Spleen (tissue), 11 donors: ENCODE measurements at regions not wholly inside any gene's neighbourhood (a gene's known extent, or its start where the extent isn't known, plus 50 kb on each side); places are given as distances from the start of the nearest gene placed in this dataset.

ENCODE experiments used
- DNase-seq: peaks from one replicate; pipeline ENCODE4 v3.0.0-alpha.2; 2020
- H3K27ac ChIP-seq, 8 donors: fragments of 200-600 bp; sonication (generic) in 7 of 8; 1 replicate in 4 of 8; 2 replicates in 4 of 8; pipeline versions ENCODE4 v1.5.0 to v1.8.0; 2016 to 2021; ENCODE audit warnings: inconsistent platforms in 4 of 8, mild to moderate bottlenecking in 4 of 8, moderate library complexity in 1 of 8
- H3K27me3 ChIP-seq, 7 donors: fragments of 200-600 bp; sonication (generic) in 6 of 7; replicated peaks in 1 of 7; 1 replicate in 4 of 7; 2 replicates in 3 of 7; pipeline versions ENCODE4 v1.5.0 to v1.8.0; 2016 to 2021; ENCODE audit warnings: inconsistent platforms in 3 of 7, mild to moderate bottlenecking in 1 of 7
- H3K36me3 ChIP-seq, 6 donors: fragments of 200-600 bp; sonication (generic) in 5 of 6; 1 replicate in 4 of 6; 2 replicates in 2 of 6; pipeline versions ENCODE4 v1.5.0 to v1.8.0; 2016 to 2021; ENCODE audit warnings: inconsistent platforms in 2 of 6
- H3K4me1 ChIP-seq, 6 donors: fragments of 200-600 bp; sonication (generic) in 5 of 6; 1 replicate in 3 of 6; 2 replicates in 3 of 6; pipeline versions ENCODE4 v1.5.0 to v1.8.0; 2016 to 2021; ENCODE audit warnings: inconsistent platforms in 3 of 6
- H3K4me3 ChIP-seq, 8 donors: fragments of 200-600 bp; sonication (generic) in 7 of 8; 1 replicate in 4 of 8; 2 replicates in 4 of 8; pipeline versions ENCODE4 v1.5.0 to v1.8.0; 2016 to 2021; ENCODE audit warnings: inconsistent platforms in 4 of 8, mild to moderate bottlenecking in 4 of 8, moderate library complexity in 2 of 8
- H3K9me3 ChIP-seq, 8 donors: fragments of 200-600 bp; sonication (generic) in 7 of 8; 1 replicate in 4 of 8; 2 replicates in 4 of 8; pipeline versions ENCODE4 v1.5.0 to v1.8.0; 2016 to 2021; ENCODE audit warnings: inconsistent platforms in 4 of 8
- POLR2A ChIP-seq, 3 donors: fragments of 450-650 bp; IDR thresholded peaks; one replicate each; pipeline ENCODE4 v1.5.1; 2017; ENCODE audit warnings: antibody characterized with exemption in 3 of 3, mild to moderate bottlenecking in 1 of 3
- POLR2AphosphoS5 ChIP-seq, 3 donors: sonication (generic); formaldehyde crosslinking; IDR thresholded peaks; one replicate each; pipeline ENCODE4 v1.5.1; 2017; ENCODE audit warnings: antibody characterized with exemption in 3 of 3
- WGBS, 5 donors: extraction: QIAGEN DNeasy Blood & Tissue Kit in 3 of 5; methylation state at CpG; one replicate each; pipeline versions ENCODE4 v1.1.5 to v1.1.7; 2013 to 2018; 5-methylcytosine and 5-hydroxymethylcytosine counted together
- intact Hi-C: fragments of 100-400 bp; cut with DNase I; formaldehyde crosslinking; loops from one replicate; pipeline ENCODE4 v1.15.0; 2023; ENCODE audit warnings: low total_unique reads
- TF ChIP-seq, protein P1 (sequence below), 11 experiments: fragments of 200-600 bp in 7 of 11; fragments of 450-650 bp in 4 of 11; sonication (generic) in 4 of 11; IDR thresholded peaks in 8 of 11; conservative IDR thresholded peaks in 3 of 11; 1 replicate in 7 of 11; 2 replicates in 4 of 11; pipeline versions ENCODE4 v1.4.0 to v1.8.0; 2016 to 2021; ENCODE audit warnings: antibody characterized with exemption in 11 of 11, inconsistent platforms in 4 of 11, mild to moderate bottlenecking in 1 of 11
- donor health status: healthy with polysubstance abuse.
- donor health status: DM: no; HTN: no; CAD: no; lungs with moderate emphysema.
- donor health status: DM: no; HTN: no; CAD: no.
- donor health status: Bipolar disorder and iron deficiency.
- donor health status: healthy.
- donor health status: DM: no; HTN: no; CAD: no.
- donor health status: DM: yes; HTN: yes; CAD: no.

DNA sequence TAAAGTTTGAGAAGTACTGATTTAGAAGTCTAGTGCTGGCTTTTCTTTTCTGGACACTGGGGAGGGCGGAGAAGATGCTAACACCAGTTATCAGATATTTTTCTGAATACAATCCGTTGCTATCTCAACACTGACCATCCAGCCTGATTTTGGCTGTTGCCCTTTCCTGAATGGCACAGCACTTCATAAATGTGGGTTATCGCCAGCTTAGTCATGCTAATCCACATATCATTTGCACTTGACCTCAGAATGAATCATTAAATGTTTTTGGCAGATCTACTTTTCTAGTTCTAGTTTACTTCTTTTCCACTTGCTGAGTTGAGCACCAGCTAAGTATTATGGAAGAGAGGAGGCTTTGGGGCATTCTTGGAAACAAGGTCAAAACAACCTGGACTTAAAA, 60.8 kb upstream of the ESX1 start:
- intact Hi-C loops = no loop called here
- WGBS, 5 donors = 57 to 88% (median 69%) methylated on average over 3 of the region's 3 CpGs

GRCh38 chrX:104310657-104311254, 56.0 kb upstream of the ESX1 start:
- Histone ChIP-seq H3K27ac (no peak overlapping the region), H3K9me3 (no peaks in the 10 kb centered on the region), H3K4me1 (no peaks in the 10 kb centered on the region), H3K36me3 (no peaks in the 10 kb centered on the region), H3K4me3 (no peak overlapping the region), H3K27me3 (peaks cover 0 to 11% (median 0%) of the 10 kb centered on the region in 7 donors)
- intact Hi-C loops = no loop called here
- DNase-seq = no peak
- WGBS, 5 donors = 50 to 73% (median 62%) methylated on average over 2 of the region's 2 CpGs
- TF ChIP-seq, protein P1, sequence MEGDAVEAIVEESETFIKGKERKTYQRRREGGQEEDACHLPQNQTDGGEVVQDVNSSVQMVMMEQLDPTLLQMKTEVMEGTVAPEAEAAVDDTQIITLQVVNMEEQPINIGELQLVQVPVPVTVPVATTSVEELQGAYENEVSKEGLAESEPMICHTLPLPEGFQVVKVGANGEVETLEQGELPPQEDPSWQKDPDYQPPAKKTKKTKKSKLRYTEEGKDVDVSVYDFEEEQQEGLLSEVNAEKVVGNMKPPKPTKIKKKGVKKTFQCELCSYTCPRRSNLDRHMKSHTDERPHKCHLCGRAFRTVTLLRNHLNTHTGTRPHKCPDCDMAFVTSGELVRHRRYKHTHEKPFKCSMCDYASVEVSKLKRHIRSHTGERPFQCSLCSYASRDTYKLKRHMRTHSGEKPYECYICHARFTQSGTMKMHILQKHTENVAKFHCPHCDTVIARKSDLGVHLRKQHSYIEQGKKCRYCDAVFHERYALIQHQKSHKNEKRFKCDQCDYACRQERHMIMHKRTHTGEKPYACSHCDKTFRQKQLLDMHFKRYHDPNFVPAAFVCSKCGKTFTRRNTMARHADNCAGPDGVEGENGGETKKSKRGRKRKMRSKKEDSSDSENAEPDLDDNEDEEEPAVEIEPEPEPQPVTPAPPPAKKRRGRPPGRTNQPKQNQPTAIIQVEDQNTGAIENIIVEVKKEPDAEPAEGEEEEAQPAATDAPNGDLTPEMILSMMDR (IDR thresholded peaks at IDR 0.05 in 8 of 11, conservative IDR thresholded peaks at IDR 0.05 in 3 of 11) = no peak
- TF ChIP-seq POLR2A (IDR thresholded peaks at IDR 0.05) (no peak), POLR2AphosphoS5 (IDR thresholded peaks at IDR 0.05) (no peak)

More for the DNA sequence above, 60.8 kb upstream of the ESX1 start:
- no peak overlapping the region for H3K27ac ChIP-seq
- no peak overlapping the region for H3K4me3 ChIP-seq
- no peaks in the 10 kb centered on the region for H3K4me1 ChIP-seq
- TF ChIP-seq, protein P1 (IDR thresholded peaks at IDR 0.05 in 8 of 11, conservative IDR thresholded peaks at IDR 0.05 in 3 of 11) = no peak
- no peak for TF ChIP-seq POLR2AphosphoS5 (IDR thresholded peaks at IDR 0.05)
- TF ChIP-seq POLR2A (IDR thresholded peaks at IDR 0.05) = no peak
- H3K36me3 ChIP-seq = no peaks in the 10 kb centered on the region
- H3K9me3 ChIP-seq = no peaks in the 10 kb centered on the region
- no peak for DNase-seq
- peaks cover 0 to 9% (median 0%) of the 10 kb centered on the region in 7 donors for H3K27me3 ChIP-seq

GRCh38 chrX:104310090-104310489, 55.4 kb upstream of the ESX1 start:
- intact Hi-C loops = no loop called here
- Histone ChIP-seq H3K4me1 (no peaks in the 10 kb centered on the region), H3K9me3 (no peaks in the 10 kb centered on the region), H3K27me3 (peaks cover 0 to 11% (median 0%) of the 10 kb centered on the region in 7 donors), H3K4me3 (no peak overlapping the region), H3K27ac (no peak overlapping the region), H3K36me3 (no peaks in the 10 kb centered on the region)
- no peak for TF ChIP-seq POLR2AphosphoS5 (IDR thresholded peaks at IDR 0.05)
- TF ChIP-seq, protein P1 (IDR thresholded peaks at IDR 0.05 in 8 of 11, conservative IDR thresholded peaks at IDR 0.05 in 3 of 11) = no peak
- no peak for TF ChIP-seq POLR2A (IDR thresholded peaks at IDR 0.05)
- 51 to 70% (median 64%) methylated on average over 12 of the region's 12 CpGs for WGBS, 5 donors
- DNase-seq = no peak

- Histone ChIP-seq H3K4me3 (no peak overlapping the region), H3K36me3 (no peaks in the 10 kb centered on the region), H3K27me3 (peaks cover 0 to 11% (median 0%) of the 10 kb centered on the region in 7 donors), H3K4me1 (no peaks in the 10 kb centered on the region), H3K27ac (no peak overlapping the region), H3K9me3 (no peaks in the 10 kb centered on the region)
- intact Hi-C loops = no loop called here
- TF ChIP-seq, protein P1 (IDR thresholded peaks at IDR 0.05 in 8 of 11, conservative IDR thresholded peaks at IDR 0.05 in 3 of 11) = no peak
- no peak for TF ChIP-seq POLR2AphosphoS5 (IDR thresholded peaks at IDR 0.05)
- no peak for TF ChIP-seq POLR2A (IDR thresholded peaks at IDR 0.05)
- WGBS, 5 donors = 77 to 92% (median 78%) methylated on average over 5 of the region's 5 CpGs
- DNase-seq = no peak
Observed at GRCh38 chrX:104309169-104309568, 54.4 kb upstream of the ESX1 start.
